Karpas-422 (cell line): ENCODE measurements at regions not wholly inside any gene's neighbourhood (a gene's known extent, or its start where the extent isn't known, plus 50 kb on each side); places are given as distances from the start of the nearest gene placed in this dataset.

Experiments used
- DNase-seq: peaks from one replicate; pipeline ENCODE4 v3.0.0-alpha.2; 2015
- H2AFZ ChIP-seq: fragments of 200-600 bp; sonication (generic); 2 replicates; pipeline ENCODE4 v1.6.1; 2014; ENCODE audit warnings: antibody characterized with exemption, low read length, mixed read lengths
- H3K27ac ChIP-seq: fragments of 200-600 bp; sonication (generic); 2 replicates; pipeline ENCODE4 v1.5.1; 2014; ENCODE audit warnings: mild to moderate bottlenecking, low read length, moderate library complexity
- H3K27me3 ChIP-seq: fragments of 200-600 bp; sonication (generic); 2 replicates; pipeline ENCODE4 v1.6.1; 2014; ENCODE audit warnings: low read length, mixed read lengths
- H3K36me3 ChIP-seq: fragments of 200-600 bp; sonication (generic); 2 replicates; pipeline ENCODE4 v1.6.1; 2014; ENCODE audit warnings: low read length, mixed read lengths; ENCODE audit not compliant: insufficient read depth
- H3K4me1 ChIP-seq: fragments of 200-600 bp; sonication (generic); 2 replicates; pipeline ENCODE4 v1.6.1; 2014; ENCODE audit warnings: mild to moderate bottlenecking, low read length, mixed read lengths
- H3K4me2 ChIP-seq: fragments of 200-600 bp; sonication (generic); 2 replicates; pipeline ENCODE4 v1.6.1; 2014; ENCODE audit warnings: low read length, low read depth, mild to moderate bottlenecking; ENCODE audit not compliant: poor library complexity, severe bottlenecking
- H3K4me3 ChIP-seq: fragments of 200-600 bp; sonication (generic); 2 replicates; pipeline ENCODE4 v1.5.1; 2014; ENCODE audit warnings: mild to moderate bottlenecking, antibody characterized with exemption, low read length, mixed read lengths
- H3K79me2 ChIP-seq: fragments of 200-600 bp; sonication (generic); 2 replicates; pipeline ENCODE4 v1.6.1; 2014; ENCODE audit warnings: mild to moderate bottlenecking, low read length, mixed read lengths
- H3K9ac ChIP-seq: fragments of 200-600 bp; sonication (generic); 2 replicates; pipeline ENCODE4 v1.6.0; 2014; ENCODE audit warnings: low read length
- H3K9me2 ChIP-seq: fragments of 200-600 bp; sonication (generic), shearing (Covaris generic); replicated peaks from 2 replicates; pipeline ENCODE4 v1.6.0; 2014; ENCODE audit warnings: mild to moderate bottlenecking, low read length, moderate library complexity; ENCODE audit not compliant: insufficient read depth
- H3K9me3 ChIP-seq: fragments of 300-700, 200-600 bp; sonication (generic); 2 replicates; pipeline ENCODE4 v1.6.1; 2014; ENCODE audit warnings: low read length, mixed read lengths
- H4K20me1 ChIP-seq: fragments of 200-600 bp; sonication (generic); 2 replicates; pipeline ENCODE4 v1.6.1; 2014; ENCODE audit warnings: mild to moderate bottlenecking, antibody characterized with exemption, low read length, low read depth; ENCODE audit not compliant: insufficient read depth

DNA sequence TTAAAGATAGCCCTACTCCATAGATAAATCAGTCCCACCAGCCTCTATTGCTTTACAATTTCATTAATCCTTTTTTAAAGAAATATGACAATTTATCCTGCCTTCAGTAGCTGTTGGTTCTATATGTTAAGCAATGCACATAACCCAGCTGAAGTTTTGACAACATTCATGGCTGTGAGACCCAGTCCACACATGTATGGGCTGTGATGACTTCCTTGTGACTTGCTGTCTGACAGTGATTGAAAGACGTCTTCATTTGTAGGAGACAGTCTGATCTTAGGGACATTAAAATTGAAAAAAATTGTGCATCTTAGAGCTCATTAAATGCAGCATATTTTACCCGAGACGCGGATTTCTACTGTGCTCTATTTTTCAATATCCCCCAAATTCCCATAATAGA lies 252.0 kb upstream of the ASIC2 start:
- no peak overlapping the region for H2AFZ ChIP-seq
- no peaks in the 10 kb centered on the region for H3K4me1 ChIP-seq
- H3K4me3 ChIP-seq, result no peak overlapping the region
- no peak overlapping the region for H3K4me2 ChIP-seq
- H3K9ac ChIP-seq, result no peak overlapping the region
- H3K27ac ChIP-seq, result no peak overlapping the region
- no peaks in the 10 kb centered on the region for H3K9me2 ChIP-seq
- no peaks in the 10 kb centered on the region for H3K79me2 ChIP-seq
- no peaks in the 10 kb centered on the region for H3K36me3 ChIP-seq
- H3K9me3 ChIP-seq, result no peaks in the 10 kb centered on the region
- H4K20me1 ChIP-seq, result no peaks in the 10 kb centered on the region
- H3K27me3 ChIP-seq, result no peaks in the 10 kb centered on the region
- DNase-seq, result no peak

DNA sequence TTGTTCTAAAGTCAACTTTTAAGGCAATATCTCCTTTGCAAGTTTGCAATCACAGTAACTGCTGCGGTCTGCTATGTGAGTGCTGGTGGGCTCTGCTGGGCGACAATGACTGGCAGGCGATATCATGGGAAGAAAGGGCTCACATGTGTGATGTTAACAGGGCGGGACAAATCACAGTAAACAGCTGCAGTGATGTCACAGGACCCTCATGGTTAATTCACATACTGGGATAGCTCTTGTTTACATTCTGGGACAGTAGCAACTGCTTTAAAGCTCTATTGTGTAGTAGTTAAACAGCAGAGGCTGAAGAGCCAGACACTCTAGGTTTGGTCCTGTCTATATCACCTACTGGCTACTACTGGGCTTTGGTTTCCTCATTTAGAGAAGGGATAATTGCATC lies 257.2 kb upstream of the ASIC2 start:
- Histone ChIP-seq H3K27ac (no peak overlapping the region), H3K9me3 (no peaks in the 10 kb centered on the region), H3K9ac (no peak overlapping the region), H3K4me1 (no peaks in the 10 kb centered on the region), H3K27me3 (no peaks in the 10 kb centered on the region), H3K4me2 (no peak overlapping the region), H2AFZ (no peak overlapping the region), H3K79me2 (no peaks in the 10 kb centered on the region), H3K4me3 (no peak overlapping the region), H4K20me1 (no peaks in the 10 kb centered on the region), H3K36me3 (no peaks in the 10 kb centered on the region), H3K9me2 (no peaks in the 10 kb centered on the region)
- no peak for DNase-seq

DNA sequence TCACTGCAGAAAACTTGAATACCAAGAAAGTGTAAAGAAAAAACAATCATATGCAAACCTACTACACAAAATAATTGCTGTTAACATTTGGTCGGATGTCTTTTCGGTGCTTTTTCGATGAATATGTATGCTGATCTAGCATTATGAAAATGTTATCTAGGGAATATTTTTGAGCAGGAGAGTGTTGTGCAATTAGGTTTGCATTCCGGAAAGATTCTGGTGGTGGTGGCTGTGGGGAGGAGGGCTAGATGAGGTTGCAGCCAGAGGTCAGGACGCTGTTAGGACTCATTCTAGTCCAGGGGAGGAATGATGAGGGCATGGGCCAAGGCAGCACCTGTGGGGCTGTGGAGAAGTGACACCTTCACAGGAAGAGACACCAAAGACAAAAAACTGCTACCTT lies 258.0 kb upstream of the ASIC2 start:
- DNase-seq, result no peak
- Histone ChIP-seq H3K36me3 (no peaks in the 10 kb centered on the region), H3K9ac (no peak overlapping the region), H3K27me3 (no peaks in the 10 kb centered on the region), H3K27ac (no peak overlapping the region), H3K9me2 (no peaks in the 10 kb centered on the region), H3K9me3 (no peaks in the 10 kb centered on the region), H3K79me2 (no peaks in the 10 kb centered on the region), H2AFZ (no peak overlapping the region), H4K20me1 (no peaks in the 10 kb centered on the region), H3K4me2 (no peak overlapping the region), H3K4me1 (no peaks in the 10 kb centered on the region), H3K4me3 (no peak overlapping the region)

DNA sequence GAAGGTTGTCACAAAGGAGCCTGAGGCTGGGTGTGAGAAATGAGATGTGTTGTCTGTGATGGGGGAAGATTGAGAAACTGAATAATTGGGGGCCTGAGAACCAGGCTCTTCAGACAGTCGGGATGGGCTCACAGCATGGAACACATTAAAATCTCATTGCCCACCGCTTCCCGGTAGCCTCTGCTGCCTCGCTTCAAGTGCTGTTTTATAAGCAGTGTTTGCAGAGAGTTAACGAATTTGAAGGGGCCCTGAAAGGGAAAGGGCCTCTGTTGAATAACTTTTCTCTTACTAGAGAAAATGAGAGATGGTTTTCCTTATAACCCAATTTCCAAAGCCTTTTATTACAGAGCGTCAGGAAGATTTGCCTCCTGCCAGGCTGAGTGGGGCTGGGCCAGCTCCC lies 258.8 kb upstream of the ASIC2 start:
- no peak overlapping the region for H3K27ac ChIP-seq
- H3K9me3 ChIP-seq, result no peaks in the 10 kb centered on the region

DNA sequence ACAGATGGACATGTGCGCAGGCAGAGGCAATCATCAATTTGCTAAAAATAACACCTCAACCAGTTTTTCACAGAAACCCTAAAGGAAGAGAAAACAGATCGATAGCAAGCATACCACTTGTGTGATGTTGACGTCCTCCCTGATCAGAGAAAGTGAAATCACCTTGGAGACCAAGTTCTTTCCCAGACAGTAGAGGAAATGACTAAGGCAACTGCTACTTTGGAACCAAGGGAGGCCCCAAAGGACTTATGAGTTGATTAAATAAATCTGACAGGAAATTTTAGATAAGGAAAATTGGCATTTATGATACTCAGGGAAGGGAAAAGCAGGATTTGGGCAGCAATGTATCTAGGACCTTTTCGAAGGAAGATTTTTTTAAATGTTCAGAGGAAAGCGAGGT lies 267.1 kb upstream of the ASIC2 start:
- no peak overlapping the region for H3K4me3 ChIP-seq
- H3K79me2 ChIP-seq, result no peaks in the 10 kb centered on the region
- no peaks in the 10 kb centered on the region for H3K4me1 ChIP-seq
- H3K36me3 ChIP-seq, result no peaks in the 10 kb centered on the region
- 0 out of 2 replicates have a peak, but pooled peaks cover 2% of the 10 kb centered on the region for H3K27me3 ChIP-seq
- H3K9me2 ChIP-seq, result no peaks in the 10 kb centered on the region
- H4K20me1 ChIP-seq, result no peaks in the 10 kb centered on the region
- no peak overlapping the region for H3K9ac ChIP-seq
- no peak overlapping the region for H2AFZ ChIP-seq
- H3K27ac ChIP-seq, result no peak overlapping the region
- H3K9me3 ChIP-seq, result no peaks in the 10 kb centered on the region
- DNase-seq, result no peak
- no peak overlapping the region for H3K4me2 ChIP-seq

More for the DNA sequence above, 258.8 kb upstream of the ASIC2 start:
- H3K9me2 ChIP-seq, result no peaks in the 10 kb centered on the region
- H3K4me3 ChIP-seq, result no peak overlapping the region
- no peak overlapping the region for H3K4me2 ChIP-seq
- no peaks in the 10 kb centered on the region for H3K36me3 ChIP-seq
- no peaks in the 10 kb centered on the region for H3K79me2 ChIP-seq
- no peak overlapping the region for H2AFZ ChIP-seq
- no peak overlapping the region for H3K9ac ChIP-seq
- no peaks in the 10 kb centered on the region for H4K20me1 ChIP-seq
- H3K4me1 ChIP-seq, result no peaks in the 10 kb centered on the region
- H3K27me3 ChIP-seq, result no peaks in the 10 kb centered on the region
- DNase-seq, result no peak

DNA sequence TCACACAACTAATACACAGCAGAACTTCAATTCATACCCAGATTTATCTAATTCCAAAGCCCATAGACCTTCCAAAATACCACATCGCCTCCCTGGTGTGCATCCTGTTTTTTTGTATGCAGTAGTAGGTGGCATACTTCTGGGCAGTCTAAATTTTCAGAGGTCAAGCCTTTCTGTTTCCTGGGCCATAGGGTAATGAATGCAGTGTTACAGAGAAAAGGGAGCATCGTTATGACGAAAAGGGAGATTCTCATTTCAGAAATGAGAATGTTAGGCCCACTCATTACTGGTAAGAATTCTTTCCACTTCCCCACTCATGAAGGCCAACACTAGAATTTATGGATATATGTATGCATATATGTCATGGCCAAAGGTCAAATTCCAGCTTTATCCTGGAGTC lies 267.8 kb upstream of the ASIC2 start:
- 0 out of 2 replicates have a peak, but pooled peaks cover 2% of the 10 kb centered on the region for H3K27me3 ChIP-seq
- no peaks in the 10 kb centered on the region for H3K4me1 ChIP-seq
- no peak overlapping the region for H2AFZ ChIP-seq
- H3K36me3 ChIP-seq, result no peaks in the 10 kb centered on the region
- no peaks in the 10 kb centered on the region for H3K79me2 ChIP-seq
- DNase-seq, result no peak
- H3K4me2 ChIP-seq, result no peak overlapping the region
- no peak overlapping the region for H3K4me3 ChIP-seq
- H3K9ac ChIP-seq, result no peak overlapping the region
- no peaks in the 10 kb centered on the region for H3K9me2 ChIP-seq
- H3K27ac ChIP-seq, result no peak overlapping the region
- H4K20me1 ChIP-seq, result no peaks in the 10 kb centered on the region
- H3K9me3 ChIP-seq, result no peaks in the 10 kb centered on the region

DNA sequence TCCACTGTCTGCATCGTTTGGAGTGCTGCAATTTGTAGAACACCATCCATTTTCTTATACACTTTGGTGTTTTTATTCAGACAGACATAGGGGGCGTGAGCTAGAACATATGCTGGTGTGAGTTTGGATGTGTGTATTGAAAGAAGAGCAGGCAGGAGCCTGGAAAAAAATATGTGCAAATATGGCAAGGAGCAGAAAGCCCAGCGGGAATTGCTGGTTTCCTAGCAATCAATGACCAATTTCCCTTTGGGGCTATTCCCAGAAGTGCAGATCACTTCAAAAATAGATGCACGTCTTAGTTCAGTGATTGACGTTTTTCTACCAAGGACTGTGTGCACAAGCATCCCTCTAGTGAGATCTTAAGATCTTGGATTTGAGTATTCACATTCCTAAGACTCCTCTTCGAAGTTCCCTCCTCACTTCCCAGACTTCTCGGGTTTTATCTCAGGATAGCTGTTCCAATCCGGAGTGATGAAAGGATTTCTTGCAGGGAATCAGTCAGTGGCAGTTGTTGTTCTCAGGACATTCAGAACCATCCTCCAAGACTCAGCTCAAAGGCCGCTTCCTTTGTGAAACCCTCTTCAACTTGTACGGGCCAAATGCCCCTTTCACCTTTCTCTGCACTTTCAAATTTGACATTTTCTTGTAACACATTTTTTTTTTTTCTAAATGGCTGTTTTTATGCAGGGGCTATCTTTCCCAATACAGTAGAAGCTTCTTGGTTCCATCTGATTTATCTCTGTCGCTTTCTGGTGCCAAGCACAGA lies 268.7 kb upstream of the ASIC2 start:
- DNase-seq, result no peak
- Histone ChIP-seq H2AFZ (no peak overlapping the region), H4K20me1 (no peaks in the 10 kb centered on the region), H3K27me3 (0 out of 2 replicates have a peak, but pooled peaks cover 2% of the 10 kb centered on the region), H3K4me2 (no peak overlapping the region), H3K4me3 (no peak overlapping the region), H3K79me2 (no peaks in the 10 kb centered on the region), H3K36me3 (no peaks in the 10 kb centered on the region), H3K9me2 (no peaks in the 10 kb centered on the region), H3K27ac (no peak overlapping the region), H3K9ac (no peak overlapping the region), H3K9me3 (no peaks in the 10 kb centered on the region), H3K4me1 (no peaks in the 10 kb centered on the region)

DNA sequence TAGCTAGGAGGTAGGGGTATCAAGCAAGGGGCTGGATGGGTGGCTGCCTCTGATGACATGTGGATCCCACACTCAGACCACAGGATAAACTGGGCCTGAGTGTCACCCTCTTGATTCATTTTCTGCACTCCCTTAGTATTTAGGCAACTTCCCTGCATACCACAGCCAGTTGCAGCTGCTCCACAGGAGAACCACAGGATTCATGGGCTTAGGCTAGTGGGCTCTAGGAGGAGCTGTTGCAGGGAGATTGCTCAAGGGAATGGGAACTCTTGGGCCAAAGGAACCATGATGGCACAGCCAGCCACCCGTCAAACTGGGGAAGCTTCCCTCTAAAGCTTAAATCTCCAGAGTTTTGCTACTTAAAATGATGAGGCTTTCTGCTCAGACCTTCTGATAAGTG lies 269.7 kb upstream of the ASIC2 start:
- H3K36me3 ChIP-seq, result no peaks in the 10 kb centered on the region

More for the DNA sequence above, 269.7 kb upstream of the ASIC2 start:
- Histone ChIP-seq H3K27ac (no peak overlapping the region), H3K4me1 (no peaks in the 10 kb centered on the region), H4K20me1 (no peaks in the 10 kb centered on the region), H3K27me3 (no peaks in the 10 kb centered on the region), H3K4me2 (no peak overlapping the region), H3K9me3 (no peaks in the 10 kb centered on the region), H3K79me2 (no peaks in the 10 kb centered on the region), H3K4me3 (no peak overlapping the region), H3K9ac (no peak overlapping the region), H3K9me2 (no peaks in the 10 kb centered on the region), H2AFZ (no peak overlapping the region)
- DNase-seq, result no peak
